Upper lobe of left lung (tissue), 4 donors: ENCODE measurements at regions not wholly inside any gene's neighbourhood (a gene's known extent, or its start where the extent isn't known, plus 50 kb on each side); places are given as distances from the start of the nearest gene placed in this dataset.

ENCODE experiments used
- EP300 ChIP-seq, 4 donors: sonication (generic); formaldehyde crosslinking; IDR thresholded peaks; one replicate each; pipeline ENCODE4 v1.5.1; 2017; ENCODE audit warnings: antibody characterized with exemption in 4 of 4, control low read depth in 2 of 4
- POLR2A ChIP-seq, 4 donors: fragments of 450-650 bp; IDR thresholded peaks; one replicate each; pipeline ENCODE4 v1.5.1; 2016 to 2017; ENCODE audit warnings: antibody characterized with exemption in 4 of 4, mild to moderate bottlenecking in 2 of 4
- TF ChIP-seq, protein P1 (sequence below), 6 experiments: fragments of 450-650 bp in 4 of 6; fragments of 200-600 bp in 2 of 6; sonication (generic) in 2 of 6; IDR thresholded peaks; one replicate each; pipeline ENCODE4 v1.5.1; 2016 to 2019; ENCODE audit warnings: antibody characterized with exemption in 6 of 6

DNA sequence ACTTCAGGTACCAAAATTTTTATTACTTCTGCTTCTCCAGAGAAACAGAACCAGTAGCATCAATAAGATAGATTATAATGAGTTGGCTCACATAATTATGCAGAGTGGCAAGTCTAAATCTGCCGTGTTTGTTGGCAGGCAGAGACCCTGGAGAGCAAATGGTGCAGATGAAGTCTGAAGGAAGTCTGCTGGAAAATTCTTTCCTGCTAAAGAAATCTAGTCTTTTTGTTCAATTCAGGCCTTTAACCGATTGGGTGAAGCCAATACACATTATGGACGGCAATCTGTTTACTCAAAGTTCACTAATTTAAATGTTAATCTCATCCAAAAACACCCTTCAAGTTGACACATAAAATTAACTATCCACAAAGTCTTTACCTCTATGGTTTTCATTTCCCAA is 156.0 kb downstream of the TBX22 start:
- TF ChIP-seq, protein P1, sequence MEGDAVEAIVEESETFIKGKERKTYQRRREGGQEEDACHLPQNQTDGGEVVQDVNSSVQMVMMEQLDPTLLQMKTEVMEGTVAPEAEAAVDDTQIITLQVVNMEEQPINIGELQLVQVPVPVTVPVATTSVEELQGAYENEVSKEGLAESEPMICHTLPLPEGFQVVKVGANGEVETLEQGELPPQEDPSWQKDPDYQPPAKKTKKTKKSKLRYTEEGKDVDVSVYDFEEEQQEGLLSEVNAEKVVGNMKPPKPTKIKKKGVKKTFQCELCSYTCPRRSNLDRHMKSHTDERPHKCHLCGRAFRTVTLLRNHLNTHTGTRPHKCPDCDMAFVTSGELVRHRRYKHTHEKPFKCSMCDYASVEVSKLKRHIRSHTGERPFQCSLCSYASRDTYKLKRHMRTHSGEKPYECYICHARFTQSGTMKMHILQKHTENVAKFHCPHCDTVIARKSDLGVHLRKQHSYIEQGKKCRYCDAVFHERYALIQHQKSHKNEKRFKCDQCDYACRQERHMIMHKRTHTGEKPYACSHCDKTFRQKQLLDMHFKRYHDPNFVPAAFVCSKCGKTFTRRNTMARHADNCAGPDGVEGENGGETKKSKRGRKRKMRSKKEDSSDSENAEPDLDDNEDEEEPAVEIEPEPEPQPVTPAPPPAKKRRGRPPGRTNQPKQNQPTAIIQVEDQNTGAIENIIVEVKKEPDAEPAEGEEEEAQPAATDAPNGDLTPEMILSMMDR (IDR thresholded peaks at IDR 0.05) = no peak
- TF ChIP-seq EP300 (IDR thresholded peaks at IDR 0.05) (no peak), POLR2A (IDR thresholded peaks at IDR 0.05) (no peak)
